Spleen (tissue), 7 donors: ENCODE measurements at regions not wholly inside any gene's neighbourhood (a gene's known extent, or its start where the extent isn't known, plus 50 kb on each side); places are given as distances from the start of the nearest gene placed in this dataset.

Experiments used
- POLR2A ChIP-seq, 3 donors: fragments of 450-650 bp; IDR thresholded peaks; one replicate each; pipeline ENCODE4 v1.5.1; 2017; ENCODE audit warnings: antibody characterized with exemption in 3 of 3, mild to moderate bottlenecking in 1 of 3
- POLR2AphosphoS5 ChIP-seq, 3 donors: sonication (generic); formaldehyde crosslinking; IDR thresholded peaks; one replicate each; pipeline ENCODE4 v1.5.1; 2017; ENCODE audit warnings: antibody characterized with exemption in 3 of 3
- TF ChIP-seq, protein P1 (sequence below), 11 experiments: fragments of 200-600 bp in 7 of 11; fragments of 450-650 bp in 4 of 11; sonication (generic) in 4 of 11; IDR thresholded peaks in 8 of 11; conservative IDR thresholded peaks in 3 of 11; 1 replicate in 7 of 11; 2 replicates in 4 of 11; pipeline versions ENCODE4 v1.4.0 to v1.8.0; 2016 to 2021; ENCODE audit warnings: antibody characterized with exemption in 11 of 11, inconsistent platforms in 4 of 11, mild to moderate bottlenecking in 1 of 11
- donor health status: DM: no; HTN: no; CAD: no; lungs with moderate emphysema.
- donor health status: DM: no; HTN: no; CAD: no.
- donor health status: DM: no; HTN: no; CAD: no.

DNA sequence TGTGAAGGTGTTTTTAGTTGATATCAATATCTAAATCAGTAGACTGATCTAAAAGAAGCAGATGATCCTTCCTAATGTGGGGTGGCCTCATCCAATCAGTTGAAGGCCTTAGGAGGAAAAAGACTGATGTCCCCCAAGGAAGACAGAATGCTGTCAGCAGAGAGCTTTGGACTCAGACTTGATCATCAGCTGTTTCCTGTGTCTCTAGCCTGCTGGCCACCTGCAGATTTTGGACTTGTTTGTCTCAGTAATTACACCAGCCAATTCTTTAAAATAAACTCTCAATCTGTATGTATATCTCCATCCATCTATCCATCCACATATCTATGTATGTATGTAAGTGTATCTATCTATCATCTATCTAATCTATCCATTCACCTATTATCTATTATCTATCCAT, 301.3 kb downstream of the LPIN1 start:
- TF ChIP-seq POLR2AphosphoS5 (IDR thresholded peaks at IDR 0.05), result no peak
- no peak for TF ChIP-seq POLR2A (IDR thresholded peaks at IDR 0.05)
- TF ChIP-seq, protein P1, sequence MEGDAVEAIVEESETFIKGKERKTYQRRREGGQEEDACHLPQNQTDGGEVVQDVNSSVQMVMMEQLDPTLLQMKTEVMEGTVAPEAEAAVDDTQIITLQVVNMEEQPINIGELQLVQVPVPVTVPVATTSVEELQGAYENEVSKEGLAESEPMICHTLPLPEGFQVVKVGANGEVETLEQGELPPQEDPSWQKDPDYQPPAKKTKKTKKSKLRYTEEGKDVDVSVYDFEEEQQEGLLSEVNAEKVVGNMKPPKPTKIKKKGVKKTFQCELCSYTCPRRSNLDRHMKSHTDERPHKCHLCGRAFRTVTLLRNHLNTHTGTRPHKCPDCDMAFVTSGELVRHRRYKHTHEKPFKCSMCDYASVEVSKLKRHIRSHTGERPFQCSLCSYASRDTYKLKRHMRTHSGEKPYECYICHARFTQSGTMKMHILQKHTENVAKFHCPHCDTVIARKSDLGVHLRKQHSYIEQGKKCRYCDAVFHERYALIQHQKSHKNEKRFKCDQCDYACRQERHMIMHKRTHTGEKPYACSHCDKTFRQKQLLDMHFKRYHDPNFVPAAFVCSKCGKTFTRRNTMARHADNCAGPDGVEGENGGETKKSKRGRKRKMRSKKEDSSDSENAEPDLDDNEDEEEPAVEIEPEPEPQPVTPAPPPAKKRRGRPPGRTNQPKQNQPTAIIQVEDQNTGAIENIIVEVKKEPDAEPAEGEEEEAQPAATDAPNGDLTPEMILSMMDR (IDR thresholded peaks at IDR 0.05 in 8 of 11, conservative IDR thresholded peaks at IDR 0.05 in 3 of 11), result no peak
